ENCODE measurements at regions not wholly inside any gene's neighbourhood (a gene's known extent, or its start where the extent isn't known, plus 50 kb on each side); places are given as distances from the start of the nearest gene placed in this dataset.
"Not testable (repeated sequence)": the region's sequence is repeated elsewhere in the genome, so short reads cannot be mapped to it uniquely, and the experiment has no call there.

GRCh38 chr1:80293818-80294217 lies 1287.3 kb upstream of the ADGRL4 start:
- Mint-ChIP-seq H3K27ac (no peak overlapping the region), H3K4me3 (no peak overlapping the region), H3K9me3 (peaks cover 18% of the 10 kb centered on the region), H3K27me3 (no peaks in the 10 kb centered on the region), H3K36me3 (ENCODE audit: low read depth) (no peaks in the 10 kb centered on the region), H3K4me1 (ENCODE audit: low read depth) (no peaks in the 10 kb centered on the region)
- Histone ChIP-seq H3K4me1 (ENCODE audit: insufficient read depth, low read length) (no peaks in the 10 kb centered on the region), H3K9me3 (ENCODE audit: control insufficient read depth in 1 of 2, insufficient read depth in 1 of 2, low read length in 2 of 2) (peaks cover 0 to 3% of the 10 kb centered on the region in 2 experiments), H3K36me3 (ENCODE audit: insufficient read depth, low read length) (no peaks in the 10 kb centered on the region), H3K27me3 (ENCODE audit: control insufficient read depth in 1 of 2, insufficient read depth in 2 of 2, low read length in 2 of 2) (no peaks in the 10 kb centered on the region), H3K4me3 (ENCODE audit: low read length) (no peak overlapping the region), H3K27ac (ENCODE audit: low read depth in 1 of 2, low read length in 2 of 2) (no peak overlapping the region)
- DNase-seq (no peak), ATAC-seq (ENCODE audit: poor library complexity) (no peak)
- CTCF ChIA-PET, result no interaction called here
- POLR2A ChIA-PET, result no interaction called here
- TF ChIP-seq CTCF (IDR thresholded peaks at IDR 0.05), result no peak
- intact Hi-C loops (cut with DNase I, micrococcal nuclease), result no loop called here

DNA sequence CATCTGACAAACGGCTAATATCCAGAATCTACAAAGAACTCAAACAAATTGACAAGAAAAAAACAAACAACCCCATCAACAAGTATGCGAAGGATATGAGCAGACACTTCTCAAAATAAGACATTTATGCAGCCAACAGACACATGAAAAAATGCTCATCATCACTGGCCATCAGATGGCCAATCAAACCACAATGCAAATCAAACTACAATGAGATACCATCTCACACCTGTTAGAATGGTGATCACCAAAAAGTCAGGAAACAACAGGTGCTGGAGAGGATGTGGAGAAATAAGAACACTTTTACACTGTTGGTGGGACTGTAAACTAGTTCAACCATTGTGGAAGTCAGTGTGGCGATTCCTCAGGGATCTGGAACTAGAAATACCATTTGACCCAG lies 1282.2 kb upstream of the ADGRL4 start:
- H3K4me1 Mint-ChIP-seq (ENCODE audit: low read depth); intact Hi-C loops (cut with DNase I, micrococcal nuclease); POLR2A ChIA-PET; ATAC-seq (ENCODE audit: poor library complexity); H3K4me3 Mint-ChIP-seq; CTCF ChIA-PET; H3K27me3 ChIP-seq (ENCODE audit: control insufficient read depth in 1 of 2, insufficient read depth in 2 of 2, low read length in 2 of 2); H3K4me1 ChIP-seq (ENCODE audit: insufficient read depth, low read length); H3K27ac Mint-ChIP-seq; H3K36me3 ChIP-seq (ENCODE audit: insufficient read depth, low read length); H3K27me3 Mint-ChIP-seq; H3K36me3 Mint-ChIP-seq (ENCODE audit: low read depth); DNase-seq; H3K4me3 ChIP-seq (ENCODE audit: low read length); H3K9me3 Mint-ChIP-seq; H3K27ac ChIP-seq (ENCODE audit: low read depth in 1 of 2, low read length in 2 of 2); H3K9me3 ChIP-seq (ENCODE audit: control insufficient read depth in 1 of 2, insufficient read depth in 1 of 2, low read length in 2 of 2): not testable (repeated sequence)

DNA sequence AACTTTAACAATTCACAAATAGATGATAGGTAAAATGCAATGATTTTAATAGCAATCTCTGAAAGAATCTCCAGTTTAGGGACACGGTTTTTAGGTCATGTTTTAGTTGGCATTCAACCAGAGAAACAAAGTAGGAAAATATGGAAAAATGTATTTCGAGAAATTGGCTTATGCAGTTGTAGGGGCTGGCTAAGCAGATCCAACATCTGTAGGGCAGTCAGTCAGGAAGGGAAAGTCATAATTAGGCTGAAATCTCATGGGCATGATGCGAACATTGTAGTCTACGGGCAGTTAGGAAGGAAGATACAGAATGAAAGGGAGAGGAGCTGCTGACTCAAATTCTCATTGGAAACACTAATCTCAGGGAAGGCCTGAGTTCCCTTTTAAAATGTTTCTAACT lies 1276.0 kb upstream of the ADGRL4 start:
- no peak for ATAC-seq (ENCODE audit: poor library complexity)

More for the DNA sequence above, 1276.0 kb upstream of the ADGRL4 start:
- Histone ChIP-seq H3K27ac (ENCODE audit: low read depth in 1 of 2, low read length in 2 of 2) (no peak overlapping the region), H3K27me3 (ENCODE audit: control insufficient read depth in 1 of 2, insufficient read depth in 2 of 2, low read length in 2 of 2) (no peaks in the 10 kb centered on the region), H3K4me3 (ENCODE audit: low read length) (no peak overlapping the region), H3K9me3 (ENCODE audit: control insufficient read depth in 1 of 2, insufficient read depth in 1 of 2, low read length in 2 of 2) (peaks cover 0 to 7% of the 10 kb centered on the region in 2 experiments), H3K4me1 (ENCODE audit: insufficient read depth, low read length) (no peaks in the 10 kb centered on the region), H3K36me3 (ENCODE audit: insufficient read depth, low read length) (no peaks in the 10 kb centered on the region)
- no peak for DNase-seq
- Mint-ChIP-seq H3K4me3 (no peak overlapping the region), H3K27me3 (no peaks in the 10 kb centered on the region), H3K27ac (no peak overlapping the region), H3K36me3 (ENCODE audit: low read depth) (no peaks in the 10 kb centered on the region), H3K4me1 (ENCODE audit: low read depth) (no peaks in the 10 kb centered on the region), H3K9me3 (peaks cover 5% of the 10 kb centered on the region)
- ChIA-PET POLR2A (no interaction called here), CTCF (no interaction called here)
- no peak for TF ChIP-seq CTCF (IDR thresholded peaks at IDR 0.05)
- intact Hi-C loops (cut with DNase I, micrococcal nuclease), result no loop called here
